ENCODE measurements at regions not wholly inside any gene's neighbourhood (a gene's known extent, or its start where the extent isn't known, plus 50 kb on each side); places are given as distances from the start of the nearest gene placed in this dataset.

GRCh38 chr2:122750808-122751207 is 995.4 kb downstream of the TSN start:
- TF ChIP-seq, protein P1, sequence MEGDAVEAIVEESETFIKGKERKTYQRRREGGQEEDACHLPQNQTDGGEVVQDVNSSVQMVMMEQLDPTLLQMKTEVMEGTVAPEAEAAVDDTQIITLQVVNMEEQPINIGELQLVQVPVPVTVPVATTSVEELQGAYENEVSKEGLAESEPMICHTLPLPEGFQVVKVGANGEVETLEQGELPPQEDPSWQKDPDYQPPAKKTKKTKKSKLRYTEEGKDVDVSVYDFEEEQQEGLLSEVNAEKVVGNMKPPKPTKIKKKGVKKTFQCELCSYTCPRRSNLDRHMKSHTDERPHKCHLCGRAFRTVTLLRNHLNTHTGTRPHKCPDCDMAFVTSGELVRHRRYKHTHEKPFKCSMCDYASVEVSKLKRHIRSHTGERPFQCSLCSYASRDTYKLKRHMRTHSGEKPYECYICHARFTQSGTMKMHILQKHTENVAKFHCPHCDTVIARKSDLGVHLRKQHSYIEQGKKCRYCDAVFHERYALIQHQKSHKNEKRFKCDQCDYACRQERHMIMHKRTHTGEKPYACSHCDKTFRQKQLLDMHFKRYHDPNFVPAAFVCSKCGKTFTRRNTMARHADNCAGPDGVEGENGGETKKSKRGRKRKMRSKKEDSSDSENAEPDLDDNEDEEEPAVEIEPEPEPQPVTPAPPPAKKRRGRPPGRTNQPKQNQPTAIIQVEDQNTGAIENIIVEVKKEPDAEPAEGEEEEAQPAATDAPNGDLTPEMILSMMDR (IDR thresholded peaks at IDR 0.05) = no peak
- TF ChIP-seq POLR2A (IDR thresholded peaks at IDR 0.05) = no peak

Data from Peyer's patch (tissue), 4 donors.